Stimulated activated effector memory CD8-positive, alpha-beta T cell treated with anti-CD3 and anti-CD28 coated beads, Interleukin-12 subunit alpha, Interleukin-12 subunit beta, amount 100 ng/mL, for 72 hours (primary cell): ENCODE measurements at regions not wholly inside any gene's neighbourhood (a gene's known extent, or its start where the extent isn't known, plus 50 kb on each side); places are given as distances from the start of the nearest gene placed in this dataset.
A peak's percentile ranks its signal among the peaks of the same experiment; 100 is the strongest.
"Not testable (repeated sequence)": the region's sequence is repeated elsewhere in the genome, so short reads cannot be mapped to it uniquely, and the experiment has no call there.

ENCODE experiments used
- ATAC-seq: fragments of 150-1000 bp; cut with Tn5 transposase; 2 replicates; pipeline ENCODE4 v1.10.0; 2021
- DNase-seq, 2 donors: peaks; one replicate each; pipeline ENCODE4 v3.0.0; 2021 to 2022; ENCODE audit warnings: low spot score in 2 of 2
- H3K27ac Mint-ChIP-seq: one replicate; pipeline ENCODE4 v1.8.0; 2022; ENCODE audit warnings: mild to moderate bottlenecking, mixed read lengths
- H3K36me3 Mint-ChIP-seq: one replicate; pipeline ENCODE4 v1.8.0; 2022; ENCODE audit warnings: mild to moderate bottlenecking, mixed read lengths
- H3K4me1 Mint-ChIP-seq: one replicate; pipeline ENCODE4 v1.8.0; 2022; ENCODE audit warnings: mixed read lengths
- H3K4me3 Mint-ChIP-seq: one replicate; pipeline ENCODE4 v1.8.0; 2022; ENCODE audit warnings: mild to moderate bottlenecking, mixed read lengths
- H3K9me3 Mint-ChIP-seq: one replicate; pipeline ENCODE4 v1.8.0; 2022; ENCODE audit warnings: mixed read lengths

DNA sequence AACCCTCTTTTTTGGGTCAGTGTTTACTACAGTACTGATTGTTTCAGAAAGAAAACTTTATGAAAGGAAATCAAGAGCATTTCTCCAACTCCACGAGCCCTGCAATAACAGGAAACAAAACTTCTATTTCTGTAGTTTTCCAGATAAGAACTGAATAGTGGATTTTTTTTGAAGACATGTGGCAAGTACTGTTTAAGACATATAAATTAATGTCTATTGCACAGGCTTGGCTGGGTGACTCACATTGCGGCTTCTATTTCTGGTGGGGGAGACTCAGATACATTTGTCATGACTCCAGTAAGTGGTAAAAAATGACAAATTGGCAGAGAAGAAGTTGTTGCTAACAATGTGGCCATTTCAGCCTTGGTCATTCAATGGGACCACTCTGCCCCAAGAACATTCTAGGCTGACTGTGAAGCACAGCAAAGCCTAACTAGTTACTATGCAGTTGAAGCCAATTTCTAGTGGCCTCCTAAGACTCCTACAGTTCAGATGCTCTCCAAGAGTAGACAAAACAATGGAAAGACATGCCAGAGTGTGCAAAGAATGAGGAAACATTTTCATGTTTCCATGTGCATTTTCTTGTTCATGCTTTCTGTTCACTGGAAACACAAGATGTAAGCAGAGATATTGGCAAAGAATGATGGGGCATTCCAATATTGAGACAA lies 200.9 kb downstream of the EDN1 start:
- ATAC-seq (peak; percentile 44), DNase-seq (no peak)
- H3K27ac Mint-ChIP-seq: no peak overlapping the region
- no peaks in the 10 kb centered on the region for H3K36me3 Mint-ChIP-seq
- no peak overlapping the region for H3K4me3 Mint-ChIP-seq
- no peaks in the 10 kb centered on the region for H3K9me3 Mint-ChIP-seq
- peaks cover 5% of the 10 kb centered on the region for H3K4me1 Mint-ChIP-seq

GRCh38 chr6:12492929-12493328 lies 202.8 kb downstream of the EDN1 start:
- H3K27ac Mint-ChIP-seq, ATAC-seq, H3K4me3 Mint-ChIP-seq, H3K9me3 Mint-ChIP-seq, DNase-seq, H3K36me3 Mint-ChIP-seq, H3K4me1 Mint-ChIP-seq: not testable (repeated sequence)

DNA sequence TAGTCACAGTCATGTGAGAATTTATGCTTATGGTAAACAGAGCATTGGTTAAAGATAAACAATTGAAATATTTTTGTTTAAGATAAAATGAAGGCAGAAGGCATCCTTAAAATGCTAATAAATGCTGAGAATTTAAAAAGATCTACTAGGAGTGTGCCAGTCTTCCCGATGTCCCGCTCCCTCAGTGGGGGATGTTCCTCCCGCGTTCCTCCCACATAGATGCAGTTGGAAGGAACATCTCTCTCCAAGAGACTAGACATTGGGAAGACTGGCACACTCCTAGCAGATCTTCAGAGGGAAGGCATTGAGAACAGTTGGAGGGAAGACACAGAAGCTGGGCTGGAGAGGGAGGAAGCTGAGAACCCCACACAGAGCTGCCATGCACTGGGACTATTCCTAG lies 203.3 kb downstream of the EDN1 start:
- no peak overlapping the region for H3K27ac Mint-ChIP-seq
- peaks cover 5% of the 10 kb centered on the region for H3K4me1 Mint-ChIP-seq
- H3K36me3 Mint-ChIP-seq: no peaks in the 10 kb centered on the region
- H3K4me3 Mint-ChIP-seq: no peak overlapping the region
- no peak for DNase-seq
- ATAC-seq: no peak
- no peaks in the 10 kb centered on the region for H3K9me3 Mint-ChIP-seq

GRCh38 chr6:12494161-12494560 lies 204.0 kb downstream of the EDN1 start:
- Mint-ChIP-seq H3K36me3 (no peaks in the 10 kb centered on the region), H3K4me1 (peaks cover 5% of the 10 kb centered on the region), H3K4me3 (no peak overlapping the region), H3K27ac (no peak overlapping the region), H3K9me3 (no peaks in the 10 kb centered on the region)
- no peak for ATAC-seq
- DNase-seq: no peak

DNA sequence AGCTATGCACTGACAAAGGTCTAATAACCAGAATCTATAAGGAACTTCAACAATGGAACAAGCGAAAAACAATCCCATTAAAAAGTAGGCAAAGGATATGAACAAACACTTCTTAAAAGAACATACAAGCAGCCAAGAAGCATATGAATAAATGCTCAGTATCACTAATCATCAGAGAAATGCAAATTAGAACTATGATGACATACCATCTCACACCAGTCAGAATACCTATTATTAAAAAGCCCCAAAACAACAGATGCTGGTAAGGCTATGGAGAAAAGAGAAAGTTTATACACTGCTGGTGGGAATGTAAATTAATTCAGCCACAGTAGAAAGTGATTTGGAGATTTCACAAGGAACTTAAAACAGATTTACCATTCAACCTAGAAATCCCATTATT lies 211.8 kb downstream of the EDN1 start:
- no peaks in the 10 kb centered on the region for H3K36me3 Mint-ChIP-seq
- DNase-seq (no peak), ATAC-seq (no peak)
- no peak overlapping the region for H3K27ac Mint-ChIP-seq
- no peaks in the 10 kb centered on the region for H3K9me3 Mint-ChIP-seq
- H3K4me1 Mint-ChIP-seq: no peaks in the 10 kb centered on the region
- no peak overlapping the region for H3K4me3 Mint-ChIP-seq

- peak; percentile 46 for ATAC-seq
- Mint-ChIP-seq H3K9me3 (peaks cover 6% of the 10 kb centered on the region), H3K4me3 (no peak overlapping the region), H3K27ac (no peak overlapping the region), H3K36me3 (no peaks in the 10 kb centered on the region), H3K4me1 (no peaks in the 10 kb centered on the region)
- DNase-seq: no peak
Observed at GRCh38 chr6:12504325-12504966, 212.1 kb upstream of the PHACTR1 start.

- H3K4me3 Mint-ChIP-seq: no peak overlapping the region
- no peak for DNase-seq
- no peak overlapping the region for H3K27ac Mint-ChIP-seq
- H3K4me1 Mint-ChIP-seq: no peaks in the 10 kb centered on the region
- peaks cover 6% of the 10 kb centered on the region for H3K9me3 Mint-ChIP-seq
- no peak for ATAC-seq
- H3K36me3 Mint-ChIP-seq: no peaks in the 10 kb centered on the region
Observed at GRCh38 chr6:12505486-12505885, 211.1 kb upstream of the PHACTR1 start.

DNA sequence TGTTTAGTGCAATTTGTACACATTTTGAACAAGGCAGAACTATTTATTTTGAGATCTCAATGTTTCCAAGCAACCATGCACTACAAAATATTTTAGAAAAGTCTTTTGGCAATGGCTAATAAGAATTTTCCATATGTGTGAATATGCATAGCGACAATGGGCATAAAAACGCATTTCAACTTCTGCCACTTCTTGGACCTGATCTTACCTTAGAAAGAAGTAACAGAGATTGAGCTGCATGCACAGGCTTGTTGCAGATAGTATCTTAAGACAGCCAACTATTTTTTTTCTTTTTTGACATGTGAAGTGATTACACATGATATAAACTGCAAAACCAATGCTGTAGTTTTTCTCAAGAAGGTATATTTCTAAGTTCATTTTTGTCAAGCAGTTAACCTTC lies 210.4 kb upstream of the PHACTR1 start:
- Mint-ChIP-seq H3K4me3 (no peak overlapping the region), H3K27ac (no peak overlapping the region), H3K9me3 (peaks cover 6% of the 10 kb centered on the region), H3K4me1 (no peaks in the 10 kb centered on the region), H3K36me3 (no peaks in the 10 kb centered on the region)
- no peak for DNase-seq
- no peak for ATAC-seq

DNA sequence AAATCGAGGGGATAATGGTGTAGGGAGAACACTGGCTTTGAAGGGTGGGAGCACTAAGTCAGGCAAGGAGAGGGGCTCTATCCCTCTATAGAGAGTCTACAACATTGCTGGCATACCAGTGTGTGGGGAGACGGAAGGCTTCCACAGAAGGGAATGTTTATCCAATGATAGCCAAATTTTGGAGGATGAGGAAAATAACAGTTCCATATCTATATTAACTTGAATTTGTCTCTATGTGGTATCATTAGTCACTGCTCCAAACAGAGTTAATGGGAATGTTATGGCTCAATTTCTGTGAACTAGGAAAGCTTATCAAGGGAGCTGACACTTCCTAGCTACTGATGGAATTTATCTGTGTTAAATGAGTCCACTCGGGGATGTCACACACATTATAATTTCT lies 208.9 kb upstream of the PHACTR1 start:
- H3K36me3 Mint-ChIP-seq: no peaks in the 10 kb centered on the region
- H3K4me3 Mint-ChIP-seq: no peak overlapping the region
- DNase-seq: no peak
- no peaks in the 10 kb centered on the region for H3K4me1 Mint-ChIP-seq
- no peak for ATAC-seq
- no peak overlapping the region for H3K27ac Mint-ChIP-seq
- H3K9me3 Mint-ChIP-seq: peaks cover 6% of the 10 kb centered on the region

- no peaks in the 10 kb centered on the region for H3K36me3 Mint-ChIP-seq
- no peak overlapping the region for H3K27ac Mint-ChIP-seq
- DNase-seq: no peak
- no peak for ATAC-seq
- H3K9me3 Mint-ChIP-seq: peaks cover 6% of the 10 kb centered on the region
- no peaks in the 10 kb centered on the region for H3K4me1 Mint-ChIP-seq
- no peak overlapping the region for H3K4me3 Mint-ChIP-seq
Observed at GRCh38 chr6:12508553-12508952, 208.0 kb upstream of the PHACTR1 start.

GRCh38 chr6:12509060-12509459 lies 207.5 kb upstream of the PHACTR1 start:
- Mint-ChIP-seq H3K9me3 (peaks cover 6% of the 10 kb centered on the region), H3K4me3 (no peak overlapping the region), H3K27ac (no peak overlapping the region), H3K4me1 (no peaks in the 10 kb centered on the region), H3K36me3 (no peaks in the 10 kb centered on the region)
- ATAC-seq (no peak), DNase-seq (no peak)

- H3K4me3 Mint-ChIP-seq: no peak overlapping the region
- no peak for DNase-seq
- H3K4me1 Mint-ChIP-seq: no peaks in the 10 kb centered on the region
- peaks cover 2% of the 10 kb centered on the region for H3K9me3 Mint-ChIP-seq
- H3K27ac Mint-ChIP-seq: no peak overlapping the region
- H3K36me3 Mint-ChIP-seq: no peaks in the 10 kb centered on the region
- ATAC-seq: no peak
Observed at GRCh38 chr6:12516070-12516469, 200.5 kb upstream of the PHACTR1 start.

DNA sequence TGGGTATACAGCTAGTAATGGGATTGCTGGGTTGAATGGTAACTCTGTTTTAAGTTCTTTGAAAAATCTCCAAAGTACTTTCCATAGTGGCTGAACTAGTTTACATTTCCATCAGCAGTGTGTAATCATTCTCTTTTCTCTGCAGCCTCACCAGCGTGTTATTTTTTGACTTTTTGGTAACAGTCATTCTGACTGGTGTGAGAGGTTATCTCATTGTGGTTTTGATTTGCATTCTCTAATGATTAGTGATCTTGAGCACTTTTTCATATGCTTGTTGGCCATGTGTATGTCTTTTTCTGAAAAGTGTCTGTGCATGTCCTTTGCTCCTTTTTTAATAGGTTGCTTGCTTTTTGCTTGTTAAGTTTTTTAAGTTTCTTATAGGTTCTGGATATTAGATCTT lies 194.2 kb upstream of the PHACTR1 start:
- H3K9me3 Mint-ChIP-seq: peaks cover 2% of the 10 kb centered on the region
- H3K36me3 Mint-ChIP-seq: no peaks in the 10 kb centered on the region
- DNase-seq (no peak), ATAC-seq (no peak)
- H3K4me1 Mint-ChIP-seq: no peaks in the 10 kb centered on the region
- H3K27ac Mint-ChIP-seq: no peak overlapping the region
- no peak overlapping the region for H3K4me3 Mint-ChIP-seq

DNA sequence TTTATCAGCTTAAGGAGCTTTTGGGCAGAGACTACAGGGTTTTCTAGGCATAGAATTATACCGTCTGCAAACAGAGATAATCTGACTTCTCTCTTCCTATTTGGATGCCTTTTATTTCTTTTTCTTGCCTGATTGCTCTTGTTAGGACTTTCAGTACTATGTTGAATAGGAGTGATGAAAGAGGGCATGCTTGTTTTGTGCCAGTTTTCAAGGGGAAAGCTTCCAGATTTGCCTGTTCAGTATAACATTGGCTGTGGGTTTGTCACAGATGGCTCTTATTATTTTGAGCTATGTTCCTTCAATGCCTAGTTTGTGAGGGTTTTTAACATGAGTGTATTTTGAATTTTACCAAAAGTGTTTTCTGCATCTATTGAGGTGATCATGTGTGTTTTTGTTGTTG lies 192.8 kb upstream of the PHACTR1 start:
- no peaks in the 10 kb centered on the region for H3K4me1 Mint-ChIP-seq
- no peak for ATAC-seq

DNA sequence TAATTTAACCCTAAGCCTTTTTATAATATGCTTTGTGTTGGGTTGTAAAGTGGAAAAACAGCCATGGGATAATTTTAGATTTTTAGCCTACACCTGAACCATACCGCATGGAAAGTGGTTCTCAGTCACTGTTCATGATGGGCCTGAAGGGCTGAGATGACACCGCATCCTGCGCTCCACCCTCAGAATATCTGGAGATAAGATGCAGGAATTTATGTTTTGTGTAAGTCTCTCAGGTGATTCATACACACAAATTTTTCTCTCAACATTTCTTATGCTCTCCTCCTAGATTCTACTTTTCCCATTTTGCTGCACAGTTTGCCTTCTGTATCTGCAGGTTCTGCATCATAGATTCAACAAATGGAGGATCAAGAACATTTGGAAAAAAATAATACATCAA lies 191.3 kb upstream of the PHACTR1 start:
- Mint-ChIP-seq H3K36me3 (no peaks in the 10 kb centered on the region), H3K4me1 (no peaks in the 10 kb centered on the region), H3K4me3 (no peak overlapping the region), H3K9me3 (no peaks in the 10 kb centered on the region), H3K27ac (no peak overlapping the region)
- no peak for ATAC-seq
- no peak for DNase-seq

More for the DNA sequence above, 192.8 kb upstream of the PHACTR1 start:
- no peaks in the 10 kb centered on the region for H3K36me3 Mint-ChIP-seq
- no peak for DNase-seq
- H3K4me3 Mint-ChIP-seq: no peak overlapping the region
- no peak overlapping the region for H3K27ac Mint-ChIP-seq
- H3K9me3 Mint-ChIP-seq: peaks cover 2% of the 10 kb centered on the region

- Mint-ChIP-seq H3K27ac (no peak overlapping the region), H3K9me3 (no peaks in the 10 kb centered on the region), H3K36me3 (no peaks in the 10 kb centered on the region), H3K4me3 (no peak overlapping the region), H3K4me1 (no peaks in the 10 kb centered on the region)
- ATAC-seq (no peak), DNase-seq (no peak)
Observed at GRCh38 chr6:12527339-12527738, 189.2 kb upstream of the PHACTR1 start.
